Chondrocyte (in vitro differentiated cells): ENCODE measurements at regions not wholly inside any gene's neighbourhood (a gene's known extent, or its start where the extent isn't known, plus 50 kb on each side); places are given as distances from the start of the nearest gene placed in this dataset.

Experiments
- DNase-seq: peaks from one replicate; pipeline ENCODE4 v3.0.0; 2021; ENCODE audit warnings: mixed read lengths, low spot score
- H3K27ac Mint-ChIP-seq: one replicate; pipeline ENCODE4 v1.8.0; 2021; ENCODE audit warnings: mild to moderate bottlenecking, moderate library complexity, mixed read lengths; ENCODE audit not compliant: unreplicated experiment
- H3K27me3 Mint-ChIP-seq: 2 replicates; pipeline ENCODE4 v1.8.0; 2021; ENCODE audit warnings: low read depth, mixed read lengths
- H3K36me3 Mint-ChIP-seq: 2 replicates; pipeline ENCODE4 v1.8.0; 2021; ENCODE audit warnings: low read depth, mixed read lengths
- H3K4me1 Mint-ChIP-seq: 2 replicates; pipeline ENCODE4 v1.8.0; 2021; ENCODE audit warnings: low read depth, mild to moderate bottlenecking, mixed read lengths
- H3K4me3 Mint-ChIP-seq: one replicate; pipeline ENCODE4 v1.8.0; 2021; ENCODE audit warnings: mild to moderate bottlenecking, moderate library complexity, mixed read lengths; ENCODE audit not compliant: unreplicated experiment
- H3K9me3 Mint-ChIP-seq: 2 replicates; pipeline ENCODE4 v1.8.0; 2021; ENCODE audit warnings: low read depth, mixed read lengths
- CTCF ChIP-seq: fragments of 200-600 bp; sonication (generic); IDR thresholded peaks from 2 replicates; pipeline ENCODE4 v1.5.0; 2021; ENCODE audit warnings: antibody characterized with exemption, mild to moderate bottlenecking, moderate library complexity

- Mint-ChIP-seq H3K9me3 (peaks cover 41% of the 10 kb centered on the region), H3K4me3 (no peak overlapping the region), H3K4me1 (peaks cover 5% of the 10 kb centered on the region), H3K27me3 (no peaks in the 10 kb centered on the region), H3K36me3 (peaks cover 5% of the 10 kb centered on the region), H3K27ac (no peak overlapping the region)
- DNase-seq, result no peak
- TF ChIP-seq CTCF, result peak; percentile 63
Measured at GRCh38 chr6:93036835-93037234, 382.5 kb downstream of the EPHA7 start.

GRCh38 chr6:93035756-93036155 lies 383.6 kb downstream of the EPHA7 start:
- no peak overlapping the region for H3K4me3 Mint-ChIP-seq
- peaks cover 5% of the 10 kb centered on the region for H3K4me1 Mint-ChIP-seq
- H3K36me3 Mint-ChIP-seq, result peaks cover 5% of the 10 kb centered on the region
- peaks cover 41% of the 10 kb centered on the region for H3K9me3 Mint-ChIP-seq
- DNase-seq, result no peak
- TF ChIP-seq CTCF, result no peak
- H3K27ac Mint-ChIP-seq, result no peak overlapping the region
- H3K27me3 Mint-ChIP-seq, result no peaks in the 10 kb centered on the region

- Mint-ChIP-seq H3K4me1 (no peaks in the 10 kb centered on the region), H3K27ac (no peak overlapping the region), H3K9me3 (peaks cover 7% of the 10 kb centered on the region), H3K4me3 (no peak overlapping the region), H3K27me3 (no peaks in the 10 kb centered on the region), H3K36me3 (no peaks in the 10 kb centered on the region)
- DNase-seq, result no peak
- no peak for TF ChIP-seq CTCF
Measured at GRCh38 chr6:93021235-93021915, 398.0 kb downstream of the EPHA7 start.

GRCh38 chr6:93017626-93018025 lies 401.7 kb downstream of the EPHA7 start:
- Mint-ChIP-seq H3K9me3 (peaks cover 7% of the 10 kb centered on the region), H3K27ac (no peak overlapping the region), H3K27me3 (no peaks in the 10 kb centered on the region), H3K4me1 (no peaks in the 10 kb centered on the region), H3K4me3 (no peak overlapping the region), H3K36me3 (no peaks in the 10 kb centered on the region)
- no peak for DNase-seq
- no peak for TF ChIP-seq CTCF

- H3K9me3 Mint-ChIP-seq, result peaks cover 7% of the 10 kb centered on the region
- H3K27ac Mint-ChIP-seq, result no peak overlapping the region
- no peaks in the 10 kb centered on the region for H3K27me3 Mint-ChIP-seq
- no peak overlapping the region for H3K4me3 Mint-ChIP-seq
- DNase-seq, result no peak
- no peaks in the 10 kb centered on the region for H3K4me1 Mint-ChIP-seq
- no peaks in the 10 kb centered on the region for H3K36me3 Mint-ChIP-seq
- no peak for TF ChIP-seq CTCF
Measured at GRCh38 chr6:93017213-93017612, 402.1 kb downstream of the EPHA7 start.
